T-helper 2 cell (primary cell): ENCODE measurements at regions not wholly inside any gene's neighbourhood (a gene's known extent, or its start where the extent isn't known, plus 50 kb on each side); places are given as distances from the start of the nearest gene placed in this dataset.
"Not testable (repeated sequence)": the region's sequence is repeated elsewhere in the genome, so short reads cannot be mapped to it uniquely, and the experiment has no call there.

Experiments
- DNase-seq, 5 experiments: peaks; one replicate each; pipeline versions ENCODE4 v3.0.0 to v3.0.0-alpha.2; 2012 to 2022

GRCh38 chrX:122220644-122221373, 963.3 kb upstream of the GRIA3 start:
- no peak for DNase-seq

DNA sequence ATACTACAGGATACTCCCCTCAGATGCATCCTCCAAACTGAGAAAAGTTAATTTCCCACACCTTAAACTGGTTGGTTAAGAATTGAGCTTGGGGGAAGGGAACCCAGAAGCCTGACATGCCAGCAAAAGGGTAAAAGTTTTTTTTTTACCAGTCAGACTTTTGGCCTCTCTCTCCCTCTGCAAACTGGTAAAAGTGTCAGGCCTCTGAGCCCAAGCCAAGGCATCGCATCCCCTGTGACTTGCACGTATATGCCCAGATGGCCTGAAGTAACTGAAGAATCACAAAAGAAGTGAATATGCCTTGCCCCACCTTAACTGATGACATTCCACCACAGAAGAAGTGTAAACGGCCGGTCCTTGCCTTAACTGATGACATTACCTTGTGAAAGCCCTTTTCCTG, 962.3 kb upstream of the GRIA3 start:
- not testable (repeated sequence) for DNase-seq

- DNase-seq: not testable (repeated sequence)
These were observed 959.9 kb upstream of the GRIA3 start for GRCh38 chrX:122224137-122224536.

- DNase-seq: no peak
These were observed 945.3 kb upstream of the GRIA3 start for GRCh38 chrX:122238801-122239200.

DNA sequence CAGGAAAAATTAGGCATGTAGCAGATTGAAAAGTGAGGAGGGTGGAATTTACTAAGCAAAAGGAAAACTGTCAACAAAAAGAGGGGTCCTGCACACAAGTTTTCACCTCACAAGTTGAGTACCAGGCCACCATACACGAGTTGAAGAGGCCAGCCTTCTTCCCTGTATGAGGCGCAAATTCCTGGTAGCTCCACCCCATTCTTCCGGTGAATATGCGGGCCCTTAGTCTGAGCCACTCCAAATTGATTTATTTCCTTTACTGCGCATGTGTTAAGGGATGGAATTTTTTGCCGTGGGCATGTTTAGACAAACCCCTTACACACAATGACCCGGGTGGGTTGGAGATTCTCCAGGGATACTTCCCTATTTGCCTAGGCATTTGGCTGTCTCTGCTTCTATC, 942.1 kb upstream of the GRIA3 start:
- no peak for DNase-seq

GRCh38 chrX:122244080-122244479, 940.0 kb upstream of the GRIA3 start:
- DNase-seq: no peak

- no peak for DNase-seq
These were observed 938.9 kb upstream of the GRIA3 start for GRCh38 chrX:122245175-122245574.

DNA sequence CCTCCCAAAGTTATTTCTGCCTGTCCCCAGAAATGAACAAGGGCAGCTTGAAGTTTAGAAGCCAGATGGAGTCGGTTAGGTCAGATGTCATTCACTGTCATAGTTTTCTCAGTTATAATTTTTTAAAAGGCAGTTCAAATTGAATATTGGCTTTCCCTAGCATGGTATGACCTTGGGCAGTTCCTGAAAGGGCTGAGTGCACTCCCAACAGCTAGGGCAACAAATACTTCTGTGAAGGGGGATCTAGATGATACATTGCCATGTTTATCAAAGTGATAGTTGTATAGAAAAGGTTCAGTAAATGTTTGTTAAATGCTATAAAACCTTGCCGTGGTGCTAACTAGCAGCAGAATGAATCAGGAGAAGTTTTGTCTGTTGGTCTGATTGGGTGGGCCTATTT, 938.1 kb upstream of the GRIA3 start:
- DNase-seq: no peak

GRCh38 chrX:122246937-122247336, 937.1 kb upstream of the GRIA3 start:
- DNase-seq: no peak

DNA sequence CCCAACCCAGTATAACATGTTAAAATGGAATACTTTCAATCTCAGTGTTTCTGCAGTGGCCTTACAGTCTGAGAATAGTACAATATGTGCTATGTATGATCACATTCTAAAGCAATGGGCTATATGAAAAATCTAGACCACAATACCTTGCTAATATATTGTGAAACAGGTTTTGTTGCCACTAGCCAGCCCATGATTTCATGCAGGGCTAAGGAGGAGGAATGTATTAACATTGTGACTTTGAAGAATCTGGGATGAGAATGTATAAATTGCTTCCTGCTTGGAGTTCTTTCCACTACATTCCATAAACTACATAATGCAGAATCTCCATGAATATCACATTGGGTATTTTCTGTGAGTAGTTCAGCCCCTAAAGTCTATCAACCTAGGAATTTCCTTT, 935.4 kb upstream of the GRIA3 start:
- no peak for DNase-seq

- DNase-seq: no peak
These were observed 931.6 kb upstream of the GRIA3 start for GRCh38 chrX:122252454-122252853.

GRCh38 chrX:122268353-122268752, 915.7 kb upstream of the GRIA3 start:
- no peak for DNase-seq

GRCh38 chrX:122269243-122269781, 914.8 kb upstream of the GRIA3 start:
- DNase-seq: no peak

GRCh38 chrX:122270809-122271494, 913.1 kb upstream of the GRIA3 start:
- DNase-seq: no peak

DNA sequence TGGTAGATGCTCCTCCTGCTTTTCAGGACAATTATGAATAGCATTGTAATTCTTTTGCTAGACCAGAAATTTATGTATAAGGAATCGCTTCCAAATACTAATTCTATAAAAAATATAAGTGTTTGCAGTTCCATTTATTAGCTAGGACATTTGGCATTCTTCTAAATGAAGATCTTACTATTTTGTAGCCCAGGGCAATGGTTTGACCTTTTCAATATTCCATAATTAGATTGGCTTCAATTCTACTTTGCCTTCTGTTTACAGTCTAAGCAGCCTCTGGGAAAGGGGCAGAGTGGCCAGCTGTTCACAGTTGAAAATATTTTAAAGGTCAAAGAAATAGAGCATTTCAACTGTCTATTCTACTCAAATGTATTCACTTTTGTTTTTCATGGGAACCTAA, 912.1 kb upstream of the GRIA3 start:
- DNase-seq: no peak

- no peak for DNase-seq
These were observed 904.3 kb upstream of the GRIA3 start for GRCh38 chrX:122279746-122280145.

- not testable (repeated sequence) for DNase-seq
These were observed 884.3 kb upstream of the GRIA3 start for GRCh38 chrX:122299822-122300221.

DNA sequence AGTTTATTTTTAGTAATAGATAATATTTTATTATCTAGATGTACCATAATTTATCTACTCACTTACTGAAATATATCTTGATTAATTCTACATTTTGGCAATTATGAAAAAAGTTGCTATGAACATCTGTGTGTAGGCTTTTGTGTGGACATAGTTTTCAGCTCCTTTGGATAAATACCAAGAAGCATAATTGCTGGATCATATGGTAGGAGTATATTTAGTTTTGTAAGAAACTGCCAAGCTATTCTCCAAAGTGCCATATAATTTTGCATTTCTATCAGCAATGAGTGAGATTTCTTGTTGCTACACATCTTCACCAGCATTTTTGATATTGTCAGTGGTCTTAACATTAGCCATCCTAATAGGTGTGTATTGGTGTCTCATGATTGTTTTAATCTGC, 882.6 kb upstream of the GRIA3 start:
- DNase-seq: no peak

DNA sequence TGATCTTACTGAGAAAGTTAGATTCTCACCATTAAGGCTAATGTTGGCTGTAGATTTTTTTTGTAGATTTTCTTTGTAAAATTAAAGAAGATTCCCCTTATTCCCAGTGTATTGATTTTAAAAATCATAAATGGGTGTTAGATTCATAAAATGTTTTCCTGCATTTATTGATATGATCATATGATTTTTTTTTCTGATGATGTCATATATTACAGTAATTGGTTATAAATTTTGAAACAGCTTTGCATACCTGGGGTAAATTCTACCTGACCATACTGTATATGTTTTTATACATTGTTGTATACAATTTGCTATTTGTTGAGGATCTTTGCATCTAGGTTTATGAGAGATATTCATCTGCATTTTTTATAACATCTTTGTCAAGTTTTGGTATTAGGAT, 880.3 kb upstream of the GRIA3 start:
- DNase-seq: no peak

- DNase-seq: no peak
These were observed 839.3 kb upstream of the GRIA3 start for GRCh38 chrX:122344816-122345215.

DNA sequence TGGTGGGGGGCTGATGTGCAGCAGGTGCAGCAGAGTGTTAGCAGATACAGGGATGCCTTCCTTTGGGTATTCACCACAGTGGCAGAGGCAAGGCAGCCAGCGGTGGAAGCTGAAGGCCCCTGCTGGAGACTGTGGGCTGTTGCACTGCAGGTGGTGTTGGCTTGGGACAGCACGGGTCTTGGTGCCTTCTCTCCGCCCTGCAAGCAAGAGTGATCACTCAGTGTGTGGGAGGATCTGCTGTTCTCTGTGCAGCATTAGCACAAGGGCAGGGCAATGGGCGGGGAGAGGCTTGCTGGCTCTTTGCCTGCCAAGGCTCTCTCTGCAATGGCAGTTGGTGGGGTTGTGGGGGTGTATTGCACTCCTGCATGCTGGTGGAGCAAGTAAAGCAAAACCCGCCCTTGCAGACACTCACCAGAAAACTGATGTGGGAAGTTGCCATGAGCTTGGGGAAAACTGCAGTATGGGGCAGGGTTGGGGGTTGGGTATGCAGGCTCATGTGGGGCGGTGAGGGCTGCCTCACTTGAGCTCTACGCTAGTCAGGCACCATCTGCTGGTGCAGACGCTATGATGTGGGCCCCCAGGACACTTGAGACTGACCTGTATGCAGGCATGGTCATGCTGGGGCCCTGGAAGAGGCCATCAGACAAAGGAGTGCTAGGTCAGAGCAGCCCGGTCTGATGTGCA, 820.8 kb upstream of the GRIA3 start:
- DNase-seq: no peak

DNA sequence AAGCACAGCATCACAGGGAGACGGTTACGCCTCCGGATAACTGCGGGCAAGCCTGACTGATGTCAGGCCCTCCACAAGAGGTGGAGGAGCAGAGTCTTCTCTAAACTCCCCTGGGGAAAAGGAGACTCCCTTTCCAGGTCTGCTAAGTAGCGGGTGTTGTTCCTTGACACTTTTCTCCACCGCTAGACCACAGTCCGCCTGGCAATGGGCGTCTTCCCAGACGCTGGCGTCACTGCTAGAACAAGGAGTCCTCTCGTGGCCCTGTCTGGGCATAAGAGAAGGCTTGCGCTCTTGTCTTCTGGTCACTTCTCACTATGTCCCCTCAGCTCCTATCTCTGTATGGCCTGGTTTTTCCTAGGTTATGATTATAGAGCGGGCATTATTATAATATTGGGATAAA, 808.5 kb upstream of the GRIA3 start:
- not testable (repeated sequence) for DNase-seq

GRCh38 chrX:122389005-122389404, 795.1 kb upstream of the GRIA3 start:
- no peak for DNase-seq

DNA sequence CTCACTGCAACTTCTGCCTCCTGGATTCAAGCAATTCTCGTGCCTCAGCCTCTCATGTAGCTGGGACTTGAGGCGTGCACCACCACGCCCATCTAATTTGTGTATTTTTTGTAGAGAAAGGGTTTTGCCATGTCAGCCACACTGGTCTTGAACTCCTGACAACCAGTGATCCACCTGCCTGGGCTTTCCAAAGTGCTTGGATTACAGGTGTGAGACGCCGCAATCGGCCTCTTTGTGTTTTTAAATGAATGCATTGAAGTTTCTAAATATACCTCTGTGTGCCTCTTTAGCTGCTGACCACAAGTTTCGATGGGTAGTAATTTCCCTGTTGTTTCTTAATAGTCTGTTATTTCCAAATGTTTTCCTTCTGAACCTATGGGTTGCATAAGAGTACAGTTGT, 765.3 kb upstream of the GRIA3 start:
- no peak for DNase-seq
